ENCODE measurements at regions not wholly inside any gene's neighbourhood (a gene's known extent, or its start where the extent isn't known, plus 50 kb on each side); places are given as distances from the start of the nearest gene placed in this dataset.

DNA sequence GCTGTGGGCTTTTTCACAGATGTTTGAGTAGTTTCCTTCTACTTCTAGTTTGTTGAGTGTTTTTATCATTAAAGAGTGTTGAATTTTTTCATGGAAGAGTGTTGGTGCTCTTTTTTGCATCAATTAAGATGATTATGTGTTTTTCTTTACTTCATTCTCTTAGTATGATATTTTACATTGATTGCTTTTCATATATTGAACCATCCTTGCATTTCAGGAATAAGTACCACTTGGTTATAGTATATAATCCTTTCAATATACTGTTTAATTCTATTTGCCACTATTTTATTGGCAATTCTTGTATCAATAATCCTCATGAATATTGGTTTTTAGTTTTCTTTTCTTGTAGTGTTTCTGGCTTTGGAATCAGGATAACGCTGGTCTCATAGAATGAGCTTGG lies 113.7 kb upstream of the PRDM1 start:
- no peak overlapping the region for H3K4me3 Mint-ChIP-seq
- H3K4me1 Mint-ChIP-seq, result no peaks in the 10 kb centered on the region
- H3K36me3 Mint-ChIP-seq (ENCODE audit: insufficient read depth), result no peaks in the 10 kb centered on the region
- no peak for DNase-seq (ENCODE audit: low spot score in 2 of 2)
- peaks cover 29% of the 10 kb centered on the region for H3K9me3 Mint-ChIP-seq
- no peak for ATAC-seq (replicated peaks; ENCODE audit: extremely low read depth, poor library complexity, severe bottlenecking)
- H3K27me3 Mint-ChIP-seq, result no peaks in the 10 kb centered on the region
- no peak overlapping the region for H3K27ac Mint-ChIP-seq (ENCODE audit: low read depth)

GRCh38 chr6:105968603-105969333 lies 117.4 kb upstream of the PRDM1 start:
- no peaks in the 10 kb centered on the region for H3K4me1 Mint-ChIP-seq
- peaks cover 28% of the 10 kb centered on the region for H3K9me3 Mint-ChIP-seq
- no peak overlapping the region for H3K4me3 Mint-ChIP-seq
- ATAC-seq (replicated peaks; ENCODE audit: extremely low read depth, poor library complexity, severe bottlenecking), result no peak
- H3K36me3 Mint-ChIP-seq (ENCODE audit: insufficient read depth), result no peaks in the 10 kb centered on the region
- H3K27ac Mint-ChIP-seq (ENCODE audit: low read depth), result no peak overlapping the region
- DNase-seq (ENCODE audit: low spot score in 2 of 2), result no peak
- H3K27me3 Mint-ChIP-seq, result no peaks in the 10 kb centered on the region

DNA sequence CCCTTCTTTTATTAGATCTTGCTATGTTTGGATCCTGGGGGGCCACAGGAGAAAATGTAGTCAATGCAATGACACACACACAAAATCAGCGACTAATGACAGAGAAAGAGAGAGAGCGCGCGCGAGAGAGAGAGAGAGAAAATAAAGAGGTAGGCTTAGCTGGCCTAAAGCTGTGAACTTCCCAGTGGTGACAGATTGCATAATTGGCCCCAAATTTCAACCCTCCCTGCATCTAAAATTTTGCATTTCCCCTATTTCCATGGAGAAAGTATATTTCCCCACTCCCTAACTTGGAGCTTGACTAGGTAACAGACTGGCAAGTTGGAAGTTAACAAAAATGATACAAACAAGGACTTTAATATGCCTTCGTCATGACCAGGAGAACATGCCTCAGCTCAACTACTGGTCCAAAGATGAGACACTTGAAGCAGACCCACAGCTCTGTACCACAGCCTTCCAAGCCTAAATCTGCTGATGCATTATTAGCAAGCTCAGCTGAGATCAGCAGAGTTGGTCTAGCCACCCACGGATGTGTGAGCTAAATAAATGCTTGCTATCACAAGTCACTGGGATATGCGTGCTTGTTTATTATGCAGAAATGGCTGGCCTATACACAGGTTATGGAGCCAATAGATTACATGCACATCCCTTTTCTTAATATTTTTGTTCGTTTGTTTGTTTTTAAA lies 118.1 kb upstream of the PRDM1 start:
- Mint-ChIP-seq H3K36me3 (ENCODE audit: insufficient read depth) (no peaks in the 10 kb centered on the region), H3K27ac (ENCODE audit: low read depth) (no peak overlapping the region), H3K27me3 (no peaks in the 10 kb centered on the region), H3K9me3 (peaks cover 21% of the 10 kb centered on the region), H3K4me3 (no peak overlapping the region), H3K4me1 (no peaks in the 10 kb centered on the region)
- DNase-seq (ENCODE audit: low spot score in 2 of 2) (no peak), ATAC-seq (replicated peaks; ENCODE audit: extremely low read depth, poor library complexity, severe bottlenecking) (no peak)

- Mint-ChIP-seq H3K4me3 (no peak overlapping the region), H3K4me1 (no peaks in the 10 kb centered on the region), H3K27ac (ENCODE audit: low read depth) (no peak overlapping the region), H3K27me3 (no peaks in the 10 kb centered on the region), H3K9me3 (peaks cover 10% of the 10 kb centered on the region), H3K36me3 (ENCODE audit: insufficient read depth) (no peaks in the 10 kb centered on the region)
- ATAC-seq (replicated peaks; ENCODE audit: extremely low read depth, poor library complexity, severe bottlenecking), result no peak
- DNase-seq (ENCODE audit: low spot score in 2 of 2), result no peak
These were observed 119.7 kb upstream of the PRDM1 start for GRCh38 chr6:105966481-105966880.

GRCh38 chr6:105964979-105965760 lies 121.0 kb upstream of the PRDM1 start:
- ATAC-seq (replicated peaks; ENCODE audit: extremely low read depth, poor library complexity, severe bottlenecking) (no peak), DNase-seq (ENCODE audit: low spot score in 2 of 2) (no peak)
- Mint-ChIP-seq H3K36me3 (ENCODE audit: insufficient read depth) (no peaks in the 10 kb centered on the region), H3K9me3 (peaks cover 10% of the 10 kb centered on the region), H3K4me3 (no peak overlapping the region), H3K4me1 (no peaks in the 10 kb centered on the region), H3K27ac (ENCODE audit: low read depth) (no peak overlapping the region), H3K27me3 (no peaks in the 10 kb centered on the region)

GRCh38 chr6:105954148-105954547 lies 132.0 kb upstream of the PRDM1 start:
- H3K27ac Mint-ChIP-seq (ENCODE audit: low read depth), result no peak overlapping the region
- H3K4me1 Mint-ChIP-seq, result no peaks in the 10 kb centered on the region
- peaks cover 2% of the 10 kb centered on the region for H3K36me3 Mint-ChIP-seq (ENCODE audit: insufficient read depth)
- ATAC-seq (replicated peaks; ENCODE audit: extremely low read depth, poor library complexity, severe bottlenecking), result no peak
- no peak for DNase-seq (ENCODE audit: low spot score in 2 of 2)
- no peak overlapping the region for H3K4me3 Mint-ChIP-seq
- H3K27me3 Mint-ChIP-seq, result no peaks in the 10 kb centered on the region
- H3K9me3 Mint-ChIP-seq, result no peaks in the 10 kb centered on the region

DNA sequence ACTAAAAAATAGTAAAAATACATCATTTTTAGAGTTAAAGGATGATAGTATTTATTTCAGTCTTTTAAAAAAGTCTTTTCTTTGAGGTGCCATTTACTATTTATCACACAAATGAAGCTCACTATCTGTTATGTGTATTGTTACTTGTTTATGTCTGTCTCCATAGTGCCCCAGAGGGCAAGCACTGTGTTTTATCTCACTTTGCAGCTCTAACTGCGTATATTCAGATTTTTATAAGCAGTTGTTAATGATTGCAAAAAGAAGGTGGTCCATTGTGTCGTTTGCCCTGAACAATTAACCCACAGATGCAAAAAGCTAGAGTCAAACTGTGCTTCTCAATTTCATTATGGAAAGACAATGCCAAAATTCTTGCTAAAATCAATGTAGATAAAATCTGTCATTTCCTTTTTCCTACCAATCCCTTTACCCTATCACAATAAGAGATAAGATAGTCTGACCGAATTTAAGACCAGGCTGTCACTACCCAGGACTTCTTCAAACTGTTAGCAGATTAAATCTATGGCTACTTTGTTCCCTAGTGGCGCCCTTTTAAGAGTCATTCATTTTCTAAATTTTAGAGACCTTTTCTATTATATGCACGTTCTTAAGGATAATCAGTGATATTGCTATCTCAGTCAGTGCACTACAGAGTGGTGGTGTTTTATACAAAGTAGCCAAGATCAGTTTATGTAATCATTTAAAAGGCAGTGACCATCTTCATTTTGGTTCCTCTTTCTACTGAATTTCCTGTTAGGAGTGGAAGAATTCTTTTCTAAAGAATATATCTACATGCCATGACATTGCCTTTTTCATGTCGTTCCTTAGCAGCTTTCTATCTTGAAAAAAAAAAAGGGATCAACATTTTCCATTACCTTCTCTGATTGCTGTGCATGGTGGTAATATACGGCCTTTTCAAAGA lies 133.1 kb upstream of the PRDM1 start:
- no peaks in the 10 kb centered on the region for H3K4me1 Mint-ChIP-seq
- ATAC-seq (replicated peaks; ENCODE audit: extremely low read depth, poor library complexity, severe bottlenecking), result no peak

GRCh38 chr6:105952326-105952725 lies 133.8 kb upstream of the PRDM1 start:
- Mint-ChIP-seq H3K36me3 (ENCODE audit: insufficient read depth) (peaks cover 2% of the 10 kb centered on the region), H3K27me3 (no peaks in the 10 kb centered on the region), H3K27ac (ENCODE audit: low read depth) (no peak overlapping the region), H3K4me3 (no peak overlapping the region), H3K4me1 (no peaks in the 10 kb centered on the region), H3K9me3 (no peaks in the 10 kb centered on the region)
- ATAC-seq (replicated peaks; ENCODE audit: extremely low read depth, poor library complexity, severe bottlenecking), result no peak
- DNase-seq (ENCODE audit: low spot score in 2 of 2), result no peak

More for the DNA sequence above, 133.1 kb upstream of the PRDM1 start:
- Mint-ChIP-seq H3K27me3 (no peaks in the 10 kb centered on the region), H3K36me3 (ENCODE audit: insufficient read depth) (peaks cover 2% of the 10 kb centered on the region), H3K4me3 (no peak overlapping the region), H3K9me3 (no peaks in the 10 kb centered on the region), H3K27ac (ENCODE audit: low read depth) (no peak overlapping the region)
- DNase-seq (ENCODE audit: low spot score in 2 of 2), result no peak

DNA sequence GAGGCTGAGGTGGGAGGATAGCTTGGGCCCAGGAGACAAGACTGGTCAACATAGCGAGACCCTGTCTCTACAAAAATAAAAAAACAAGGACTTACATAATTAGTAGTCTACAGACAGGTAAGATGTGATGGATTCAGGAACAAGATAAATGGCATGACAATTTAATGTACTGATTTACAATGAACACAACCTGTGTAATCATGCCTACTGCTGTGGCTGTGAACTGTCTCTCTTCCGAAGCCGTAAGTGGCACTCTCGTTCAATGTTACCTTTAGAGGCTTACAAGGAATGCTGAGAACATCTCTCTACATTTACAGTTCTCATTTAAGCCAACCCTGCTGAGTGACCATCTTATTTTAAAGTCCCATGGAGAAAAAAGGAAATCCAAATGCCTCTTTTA lies 134.8 kb upstream of the PRDM1 start:
- H3K4me3 Mint-ChIP-seq, result no peak overlapping the region
- H3K4me1 Mint-ChIP-seq, result no peaks in the 10 kb centered on the region
- DNase-seq (ENCODE audit: low spot score in 2 of 2) (no peak), ATAC-seq (replicated peaks; ENCODE audit: extremely low read depth, poor library complexity, severe bottlenecking) (no peak)
- no peaks in the 10 kb centered on the region for H3K27me3 Mint-ChIP-seq
- H3K9me3 Mint-ChIP-seq, result no peaks in the 10 kb centered on the region
- no peak overlapping the region for H3K27ac Mint-ChIP-seq (ENCODE audit: low read depth)
- peaks cover 2% of the 10 kb centered on the region for H3K36me3 Mint-ChIP-seq (ENCODE audit: insufficient read depth)

- ATAC-seq (replicated peaks; ENCODE audit: extremely low read depth, poor library complexity, severe bottlenecking), result no peak
- no peaks in the 10 kb centered on the region for H3K9me3 Mint-ChIP-seq
- H3K27ac Mint-ChIP-seq (ENCODE audit: low read depth), result no peak overlapping the region
- H3K4me1 Mint-ChIP-seq, result no peaks in the 10 kb centered on the region
- no peak for DNase-seq (ENCODE audit: low spot score in 2 of 2)
- H3K4me3 Mint-ChIP-seq, result no peak overlapping the region
- no peaks in the 10 kb centered on the region for H3K27me3 Mint-ChIP-seq
- no peaks in the 10 kb centered on the region for H3K36me3 Mint-ChIP-seq (ENCODE audit: insufficient read depth)
These were observed 136.3 kb upstream of the PRDM1 start for GRCh38 chr6:105949869-105950268.

DNA sequence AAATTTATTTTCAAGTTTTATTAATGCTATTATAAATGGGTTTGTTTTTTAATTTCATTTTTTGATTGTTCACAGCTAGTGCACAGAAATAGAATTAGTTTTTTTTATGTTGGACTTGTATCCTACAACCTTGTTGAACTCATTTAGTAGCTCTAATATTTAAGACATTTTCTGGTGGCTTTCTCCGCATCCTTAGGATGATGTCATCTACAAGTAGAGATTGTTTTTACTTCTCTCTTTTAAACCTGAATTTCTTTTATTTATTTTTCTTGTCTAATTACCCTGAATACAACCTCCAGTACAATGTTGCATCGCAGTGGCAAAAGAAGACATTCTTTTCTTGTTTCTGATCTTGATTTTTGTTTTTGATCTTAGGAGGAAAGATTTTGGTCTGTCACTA lies 142.6 kb upstream of the PRDM1 start:
- Mint-ChIP-seq H3K27me3 (no peaks in the 10 kb centered on the region), H3K9me3 (no peaks in the 10 kb centered on the region), H3K4me3 (no peak overlapping the region), H3K27ac (ENCODE audit: low read depth) (no peak overlapping the region), H3K36me3 (ENCODE audit: insufficient read depth) (no peaks in the 10 kb centered on the region), H3K4me1 (no peaks in the 10 kb centered on the region)
- DNase-seq (ENCODE audit: low spot score in 2 of 2) (no peak), ATAC-seq (replicated peaks; ENCODE audit: extremely low read depth, poor library complexity, severe bottlenecking) (no peak)

Measured in central memory CD8-positive, alpha-beta T cell (primary cell).